Transverse colon (tissue), 3 donors: ENCODE measurements at regions not wholly inside any gene's neighbourhood (a gene's known extent, or its start where the extent isn't known, plus 50 kb on each side); places are given as distances from the start of the nearest gene placed in this dataset.

Experiments used
- CTCF ChIP-seq, 5 experiments: fragments of 200-600 bp in 3 of 5; fragments of 450-650 bp in 2 of 5; sonication (generic) in 3 of 5; IDR thresholded peaks; 1 replicate in 2 of 5; 2 replicates in 3 of 5; pipeline ENCODE4 v1.5.1; 2016 to 2017; ENCODE audit warnings: antibody characterized with exemption in 5 of 5, inconsistent platforms in 3 of 5, mild to moderate bottlenecking in 2 of 5, moderate library complexity in 1 of 5
- EP300 ChIP-seq: sonication (generic); formaldehyde crosslinking; IDR thresholded peaks from one replicate; pipeline ENCODE4 v1.6.1; 2017; ENCODE audit warnings: antibody characterized with exemption, low read depth
- POLR2A ChIP-seq: fragments of 450-650 bp; IDR thresholded peaks from one replicate; pipeline ENCODE4 v1.6.1; 2016; ENCODE audit warnings: antibody characterized with exemption, mild to moderate bottlenecking, moderate library complexity

- TF ChIP-seq EP300, result no peak
- TF ChIP-seq CTCF (IDR thresholded peaks at IDR 0.05), result no peak
- TF ChIP-seq POLR2A, result no peak
Observed at GRCh38 chr14:51445001-51445390, 204.9 kb downstream of the TMX1 start.
